Thyroid gland (tissue), 4 donors: ENCODE measurements at regions not wholly inside any gene's neighbourhood (a gene's known extent, or its start where the extent isn't known, plus 50 kb on each side); places are given as distances from the start of the nearest gene placed in this dataset.

Experiments used
- POLR2A ChIP-seq, 2 donors: fragments of 450-650 bp; IDR thresholded peaks; one replicate each; pipeline ENCODE4 v1.6.1; 2017; ENCODE audit warnings: antibody characterized with exemption in 2 of 2, mild to moderate bottlenecking in 2 of 2, moderate library complexity in 1 of 2
- TF ChIP-seq, protein P1 (sequence below), 6 experiments: fragments of 200-600 bp in 3 of 6; fragments of 450-650 bp in 3 of 6; sonication (generic) in 3 of 6; IDR thresholded peaks; one replicate each; pipeline ENCODE4 v1.5.1; 2016 to 2019; ENCODE audit warnings: antibody characterized with exemption in 6 of 6, mild to moderate bottlenecking in 2 of 6, inconsistent platforms in 1 of 6, moderate library complexity in 1 of 6

- TF ChIP-seq POLR2A (IDR thresholded peaks at IDR 0.05), result no peak
- TF ChIP-seq, protein P1, sequence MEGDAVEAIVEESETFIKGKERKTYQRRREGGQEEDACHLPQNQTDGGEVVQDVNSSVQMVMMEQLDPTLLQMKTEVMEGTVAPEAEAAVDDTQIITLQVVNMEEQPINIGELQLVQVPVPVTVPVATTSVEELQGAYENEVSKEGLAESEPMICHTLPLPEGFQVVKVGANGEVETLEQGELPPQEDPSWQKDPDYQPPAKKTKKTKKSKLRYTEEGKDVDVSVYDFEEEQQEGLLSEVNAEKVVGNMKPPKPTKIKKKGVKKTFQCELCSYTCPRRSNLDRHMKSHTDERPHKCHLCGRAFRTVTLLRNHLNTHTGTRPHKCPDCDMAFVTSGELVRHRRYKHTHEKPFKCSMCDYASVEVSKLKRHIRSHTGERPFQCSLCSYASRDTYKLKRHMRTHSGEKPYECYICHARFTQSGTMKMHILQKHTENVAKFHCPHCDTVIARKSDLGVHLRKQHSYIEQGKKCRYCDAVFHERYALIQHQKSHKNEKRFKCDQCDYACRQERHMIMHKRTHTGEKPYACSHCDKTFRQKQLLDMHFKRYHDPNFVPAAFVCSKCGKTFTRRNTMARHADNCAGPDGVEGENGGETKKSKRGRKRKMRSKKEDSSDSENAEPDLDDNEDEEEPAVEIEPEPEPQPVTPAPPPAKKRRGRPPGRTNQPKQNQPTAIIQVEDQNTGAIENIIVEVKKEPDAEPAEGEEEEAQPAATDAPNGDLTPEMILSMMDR (IDR thresholded peaks at IDR 0.05), result no peak
Measured at GRCh38 chr9:82342046-82342445, 353.5 kb downstream of the SPATA31D1 start.
